H1 (cell line): ENCODE measurements at regions not wholly inside any gene's neighbourhood (a gene's known extent, or its start where the extent isn't known, plus 50 kb on each side); places are given as distances from the start of the nearest gene placed in this dataset.

Experiments
- BRCA1 ChIP-seq: IDR thresholded peaks from 2 replicates; pipeline ENCODE4 v1.6.1; 2012; ENCODE audit warnings: low read depth, low read length, improper control_type of control experiment

DNA sequence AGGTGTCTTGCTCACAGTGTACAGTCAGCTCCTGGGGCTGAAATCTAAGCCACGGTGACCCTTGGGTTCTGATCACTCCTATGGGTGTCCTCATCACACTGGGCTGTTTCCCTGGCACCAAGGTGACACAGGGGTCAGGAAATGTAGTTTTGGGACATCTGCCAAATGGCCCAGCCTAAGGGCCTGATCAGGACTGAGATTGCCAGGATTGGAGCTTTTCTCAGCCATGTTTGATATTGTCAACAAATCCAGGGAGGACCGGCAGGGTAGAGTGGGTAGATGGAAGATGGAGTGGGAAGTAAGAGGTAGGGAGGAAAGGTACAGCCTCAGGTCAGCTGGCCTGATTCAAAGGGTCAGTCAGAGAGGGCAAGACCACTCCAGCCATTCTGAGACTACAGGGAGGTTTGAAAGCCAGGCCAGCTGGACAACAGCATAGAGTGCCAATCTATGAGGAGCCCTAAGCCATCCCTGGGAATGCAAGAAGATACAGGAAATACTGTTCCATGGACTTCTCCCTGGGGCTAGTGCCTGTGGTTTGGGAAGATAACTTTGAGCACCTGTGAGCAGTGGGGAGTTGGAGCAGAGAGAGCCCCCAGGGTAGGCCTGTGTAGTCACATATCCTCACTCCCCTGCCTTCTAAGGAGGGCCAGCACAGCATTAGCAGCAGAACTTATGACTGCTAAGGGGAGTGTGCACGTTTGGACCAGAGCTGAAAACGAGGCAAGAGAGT, 377.3 kb upstream of the ZMIZ1 start (continued):
- TF ChIP-seq BRCA1: no peak
- TF ChIP-seq, all 59 proteins: peak for 0
